AG09319 (cell line): ENCODE measurements at regions not wholly inside any gene's neighbourhood (a gene's known extent, or its start where the extent isn't known, plus 50 kb on each side); places are given as distances from the start of the nearest gene placed in this dataset.

Experiments
- DNase-seq: peaks from one replicate; pipeline ENCODE4 v3.0.0-alpha.2; 2010; ENCODE audit warnings: low read depth; ENCODE audit errors: extremely low read depth
- CTCF ChIP-seq: IDR thresholded peaks from 2 replicates; pipeline ENCODE4 v1.5.1; 2011; ENCODE audit warnings: low read depth, mild to moderate bottlenecking, inconsistent platforms, low read length, moderate library complexity

DNA sequence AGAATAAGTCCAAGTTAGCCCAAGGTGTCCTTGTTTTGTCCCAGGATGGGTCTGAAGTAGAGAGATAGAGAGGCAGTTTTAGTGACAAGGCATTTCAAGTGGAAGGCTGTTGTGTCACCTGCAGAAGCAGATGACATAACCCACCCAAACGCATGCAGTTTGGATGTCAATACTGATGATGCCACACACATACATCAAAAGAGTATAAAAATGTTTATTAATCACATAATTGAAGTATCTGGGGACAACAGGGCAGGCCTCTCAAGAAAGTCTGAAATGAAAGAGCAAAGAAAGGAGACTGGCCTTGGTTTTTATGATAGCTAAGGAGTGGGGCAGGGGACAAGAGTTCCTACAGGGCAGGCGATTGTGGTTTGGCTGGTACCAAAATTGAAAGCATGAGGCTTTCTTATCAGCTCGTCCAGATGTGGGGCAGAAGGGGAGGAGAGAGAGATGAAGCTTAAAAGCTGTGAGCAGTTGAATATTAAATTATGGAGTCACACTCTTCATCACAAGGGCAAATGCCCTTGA is 78.4 kb upstream of the TSPAN8 start:
- TF ChIP-seq CTCF: no peak
- no peak for DNase-seq

- DNase-seq: no peak
- TF ChIP-seq CTCF: no peak
Measured at GRCh38 chr12:71233083-71233482, 75.3 kb upstream of the TSPAN8 start.

DNA sequence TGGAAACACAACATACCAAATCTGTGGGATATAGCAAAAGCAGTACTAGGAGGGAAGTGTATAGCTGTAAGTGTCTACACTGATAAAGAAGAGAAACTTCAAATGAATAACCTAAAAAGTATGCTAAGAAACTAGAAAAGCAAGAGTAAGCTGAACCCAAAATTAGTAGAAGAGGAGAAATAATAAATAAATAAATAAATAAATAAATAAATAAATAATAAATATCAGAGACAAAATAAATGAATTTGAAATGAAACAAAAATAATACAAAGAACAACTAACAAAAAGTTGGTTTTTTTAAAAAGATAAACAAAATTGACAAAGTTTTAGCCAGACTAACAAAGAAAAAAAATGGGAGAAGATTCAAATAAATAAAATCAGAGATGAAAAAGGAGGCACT is 72.7 kb upstream of the TSPAN8 start:
- no peak for TF ChIP-seq CTCF
- DNase-seq: no peak

DNA sequence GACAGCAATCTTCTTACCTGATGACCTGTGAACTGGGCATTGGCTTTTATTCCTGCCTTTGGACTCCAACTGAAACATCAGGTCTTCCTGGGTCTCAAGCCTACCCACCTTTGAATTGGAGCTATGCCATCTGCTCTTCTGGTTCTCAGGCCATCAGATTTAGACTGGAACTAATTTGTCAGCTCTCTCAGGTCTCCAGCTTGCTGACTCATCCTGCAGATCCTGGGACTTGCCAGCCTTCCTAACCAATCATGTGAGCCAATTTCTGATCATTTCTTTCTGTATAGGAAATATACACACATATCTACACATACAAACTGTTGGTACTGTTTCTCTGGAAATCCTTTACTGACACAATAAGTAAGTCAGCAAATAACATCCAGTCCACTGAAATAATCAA is 65.3 kb upstream of the TSPAN8 start:
- no peak for TF ChIP-seq CTCF
- no peak for DNase-seq

DNA sequence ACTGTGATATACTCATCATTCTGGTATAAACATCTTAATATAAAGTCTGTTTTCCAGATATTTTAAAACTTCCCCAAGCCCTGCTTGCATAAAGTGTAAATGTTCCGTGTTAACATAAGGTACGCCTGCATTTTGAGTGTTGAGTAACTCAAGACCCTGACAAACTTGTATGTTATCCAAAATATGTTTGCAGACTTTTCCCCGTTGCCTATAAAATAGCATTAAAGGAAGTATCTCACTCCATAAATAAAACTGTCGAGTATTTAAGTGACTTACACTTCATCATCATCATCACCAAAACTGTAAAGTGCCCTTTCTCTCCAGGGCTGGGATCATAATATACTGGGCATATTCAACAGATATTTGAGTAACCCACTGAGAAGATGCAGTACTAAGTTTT is 64.6 kb upstream of the TSPAN8 start:
- no peak for DNase-seq
- no peak for TF ChIP-seq CTCF

DNA sequence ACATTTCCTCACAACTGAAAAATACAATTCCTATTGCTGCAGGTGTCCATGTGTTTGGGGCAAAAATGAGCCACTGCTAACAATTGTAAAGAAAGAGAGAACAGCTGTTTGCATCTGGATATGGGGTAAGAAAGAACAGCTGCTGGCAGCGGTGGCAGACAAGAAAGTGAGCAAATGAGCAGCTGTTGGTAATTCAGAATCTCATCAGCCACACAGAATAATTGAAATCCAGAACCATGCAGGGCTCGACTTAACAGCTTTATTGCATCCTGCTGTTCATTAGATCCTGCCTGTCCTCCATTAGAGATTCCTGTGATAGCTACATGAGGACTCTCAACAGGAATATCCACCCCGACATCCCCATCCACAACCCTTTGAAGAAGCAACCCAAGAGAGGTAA is 62.5 kb upstream of the TSPAN8 start:
- TF ChIP-seq CTCF: no peak
- DNase-seq: no peak

DNA sequence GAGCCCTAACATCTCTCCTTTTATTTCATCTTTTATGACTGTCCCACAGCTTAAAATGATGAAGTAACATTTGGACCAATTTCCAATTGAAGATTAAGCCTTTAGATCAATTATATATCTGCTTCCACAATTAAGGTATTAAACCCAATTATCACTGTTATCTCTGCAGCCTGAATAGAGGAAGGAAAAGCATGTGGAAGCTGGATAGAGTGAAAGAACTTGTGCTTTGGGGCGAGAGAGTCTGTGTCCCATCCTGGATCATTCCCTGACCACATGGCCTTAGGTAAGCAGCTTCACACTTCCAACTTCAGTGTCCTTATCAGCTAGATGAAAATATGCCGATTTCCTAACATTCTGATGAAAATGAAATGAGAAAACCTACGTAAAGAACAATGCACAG is 61.4 kb upstream of the TSPAN8 start:
- no peak for DNase-seq
- no peak for TF ChIP-seq CTCF
